ENCODE measurements at regions not wholly inside any gene's neighbourhood (a gene's known extent, or its start where the extent isn't known, plus 50 kb on each side); places are given as distances from the start of the nearest gene placed in this dataset.

GRCh38 chr14:94935706-94936300, 165.9 kb upstream of the GSC start:
- Histone ChIP-seq H3K9me3 (ENCODE audit: control insufficient read depth in 4 of 4, insufficient read depth in 3 of 4, low read length in 3 of 4) (no peaks in the 10 kb centered on the region), H3K27ac (ENCODE audit: low read depth in 1 of 2, low read length in 1 of 2) (no peak overlapping the region), H3K9ac (ENCODE audit: insufficient read depth in 1 of 2, low read length in 2 of 2) (no peak overlapping the region), H3K4me1 (ENCODE audit: control insufficient read depth in 5 of 5, insufficient read depth in 5 of 5, low read length in 5 of 5) (peaks cover 0 to 23% (median 2%) of the 10 kb centered on the region in 5 donors), H3K36me3 (ENCODE audit: control insufficient read depth in 4 of 4, insufficient read depth in 4 of 4, low read length in 4 of 4) (no peaks in the 10 kb centered on the region), H3K4me3 (no peak overlapping the region), H3K27me3 (ENCODE audit: control insufficient read depth in 3 of 3, insufficient read depth in 3 of 3, low read length in 2 of 3) (peaks cover 0 to 7% (median 5%) of the 10 kb centered on the region in 3 donors)
- DNase-seq: no peak
- no peak for ATAC-seq (ENCODE audit: insufficient read depth, low FRiP score)
- TF ChIP-seq CTCF (IDR thresholded peaks at IDR 0.05; ENCODE audit: control extremely low read depth, extremely low read depth): no peak
- 66 to 72% methylated on average over 13 of the region's 13 CpGs for WGBS, 2 donors

- Histone ChIP-seq H3K4me1 (ENCODE audit: control insufficient read depth in 5 of 5, insufficient read depth in 5 of 5, low read length in 5 of 5) (peaks cover 0 to 23% (median 2%) of the 10 kb centered on the region in 5 donors), H3K4me3 (no peak overlapping the region), H3K27ac (ENCODE audit: low read depth in 1 of 2, low read length in 1 of 2) (no peak overlapping the region), H3K36me3 (ENCODE audit: control insufficient read depth in 4 of 4, insufficient read depth in 4 of 4, low read length in 4 of 4) (no peaks in the 10 kb centered on the region), H3K9ac (ENCODE audit: insufficient read depth in 1 of 2, low read length in 2 of 2) (no peak overlapping the region), H3K27me3 (ENCODE audit: control insufficient read depth in 3 of 3, insufficient read depth in 3 of 3, low read length in 2 of 3) (peaks cover 0 to 7% (median 7%) of the 10 kb centered on the region in 3 donors), H3K9me3 (ENCODE audit: control insufficient read depth in 4 of 4, insufficient read depth in 3 of 4, low read length in 3 of 4) (no peaks in the 10 kb centered on the region)
- TF ChIP-seq CTCF (IDR thresholded peaks at IDR 0.05; ENCODE audit: control extremely low read depth, extremely low read depth): no peak
- 62 to 72% methylated on average over 6 of the region's 6 CpGs for WGBS, 2 donors
- ATAC-seq (ENCODE audit: insufficient read depth, low FRiP score) (no peak), DNase-seq (peak in 1 of 3 donors; percentile 41)
These were observed 164.4 kb upstream of the GSC start for GRCh38 chr14:94934276-94934810.

- Histone ChIP-seq H3K9ac (ENCODE audit: insufficient read depth in 1 of 2, low read length in 2 of 2) (no peak overlapping the region), H3K27ac (ENCODE audit: low read depth in 1 of 2, low read length in 1 of 2) (no peak overlapping the region), H3K9me3 (ENCODE audit: control insufficient read depth in 4 of 4, insufficient read depth in 3 of 4, low read length in 3 of 4) (peaks cover 0 to 2% (median 0%) of the 10 kb centered on the region in 4 donors), H3K36me3 (ENCODE audit: control insufficient read depth in 4 of 4, insufficient read depth in 4 of 4, low read length in 4 of 4) (no peaks in the 10 kb centered on the region), H3K27me3 (ENCODE audit: control insufficient read depth in 3 of 3, insufficient read depth in 3 of 3, low read length in 2 of 3) (peaks cover 0 to 7% (median 7%) of the 10 kb centered on the region in 3 donors), H3K4me3 (no peak overlapping the region), H3K4me1 (ENCODE audit: control insufficient read depth in 5 of 5, insufficient read depth in 5 of 5, low read length in 5 of 5) (peaks cover 0 to 23% (median 2%) of the 10 kb centered on the region in 5 donors)
- DNase-seq (no peak), ATAC-seq (ENCODE audit: insufficient read depth, low FRiP score) (no peak)
- no peak for TF ChIP-seq CTCF (IDR thresholded peaks at IDR 0.05; ENCODE audit: control extremely low read depth, extremely low read depth)
- 76 to 83% methylated on average over 5 of the region's 5 CpGs for WGBS, 2 donors
These were observed 163.6 kb upstream of the GSC start for GRCh38 chr14:94933486-94933885.
